ENCODE measurements at regions not wholly inside any gene's neighbourhood (a gene's known extent, or its start where the extent isn't known, plus 50 kb on each side); places are given as distances from the start of the nearest gene placed in this dataset.

- H3K4me3 ChIP-seq (ENCODE audit: control insufficient read depth, low read depth, low read length), result peak overlapping the region; percentile 30
- DNase-seq (ENCODE audit: low read depth), result peak; percentile 66
- TF ChIP-seq CTCF (IDR thresholded peaks at IDR 0.05; ENCODE audit: control insufficient read depth, insufficient read depth, low read depth, low read length, missing control alignments), result no peak
These were observed 96.5 kb downstream of the HFE start for GRCh38 chr6:26183581-26184366.

GRCh38 chr6:26184367-26184891, 97.2 kb downstream of the HFE start:
- H3K4me3 ChIP-seq (ENCODE audit: control insufficient read depth, low read depth, low read length), result no peak overlapping the region; the same call in 1 of the 2 replicates
- no peak for TF ChIP-seq CTCF (IDR thresholded peaks at IDR 0.05; ENCODE audit: control insufficient read depth, insufficient read depth, low read depth, low read length, missing control alignments)

GRCh38 chr6:26185004-26185403, 97.8 kb downstream of the HFE start:
- no peak for DNase-seq (ENCODE audit: low read depth)
- TF ChIP-seq CTCF (IDR thresholded peaks at IDR 0.05; ENCODE audit: control insufficient read depth, insufficient read depth, low read depth, low read length, missing control alignments), result no peak
- H3K4me3 ChIP-seq (ENCODE audit: control insufficient read depth, low read depth, low read length), result no peak overlapping the region

More at GRCh38 chr6:26184367-26184891, 97.2 kb downstream of the HFE start:
- DNase-seq (ENCODE audit: low read depth), result no peak

GRCh38 chr6:26185802-26186201, 98.6 kb downstream of the HFE start:
- H3K4me3 ChIP-seq (ENCODE audit: control insufficient read depth, low read depth, low read length), result no peak overlapping the region
- no peak for DNase-seq (ENCODE audit: low read depth)
- TF ChIP-seq CTCF (IDR thresholded peaks at IDR 0.05; ENCODE audit: control insufficient read depth, insufficient read depth, low read depth, low read length, missing control alignments), result no peak

GRCh38 chr6:26186652-26187051, 99.4 kb downstream of the HFE start:
- H3K4me3 ChIP-seq (ENCODE audit: control insufficient read depth, low read depth, low read length), result no peak overlapping the region
- DNase-seq (ENCODE audit: low read depth), result no peak
- no peak for TF ChIP-seq CTCF (IDR thresholded peaks at IDR 0.05; ENCODE audit: control insufficient read depth, insufficient read depth, low read depth, low read length, missing control alignments)

GRCh38 chr6:26187292-26187691, 100.1 kb downstream of the HFE start:
- DNase-seq (ENCODE audit: low read depth), result no peak
- TF ChIP-seq CTCF (IDR thresholded peaks at IDR 0.05; ENCODE audit: control insufficient read depth, insufficient read depth, low read depth, low read length, missing control alignments), result no peak
- H3K4me3 ChIP-seq (ENCODE audit: control insufficient read depth, low read depth, low read length), result no peak overlapping the region
